Lung (tissue), 11 donors: ENCODE measurements at regions not wholly inside any gene's neighbourhood (a gene's known extent, or its start where the extent isn't known, plus 50 kb on each side); places are given as distances from the start of the nearest gene placed in this dataset.

Experiments
- ATAC-seq: fragments of 200-7000 bp; cut with Tn5 transposase; one replicate; pipeline ENCODE4 v1.9.1; 2020; ENCODE audit warnings: moderate number of reproducible peaks; ENCODE audit not compliant: insufficient read depth, low FRiP score
- DNase-seq, 3 donors: peaks; one replicate each; pipeline ENCODE4 v3.0.0-alpha.2; 2013 to 2017
- H3K27ac ChIP-seq, 2 donors: one replicate each; pipeline ENCODE4 v1.5.1; 2013; ENCODE audit warnings: mild to moderate bottlenecking in 2 of 2, moderate library complexity in 2 of 2, control low read depth in 1 of 2, inconsistent platforms in 1 of 2, low read depth in 1 of 2, low read length in 1 of 2
- H3K27me3 ChIP-seq, 3 donors: one replicate each; pipeline ENCODE4 v1.5.1; 2013; ENCODE audit warnings: low read length in 2 of 3; ENCODE audit not compliant: control insufficient read depth in 3 of 3, insufficient read depth in 3 of 3
- H3K36me3 ChIP-seq, 4 donors: one replicate each; pipeline ENCODE4 v1.5.1; 2013; ENCODE audit warnings: low read length in 4 of 4, mild to moderate bottlenecking in 1 of 4, moderate library complexity in 1 of 4; ENCODE audit not compliant: control insufficient read depth in 4 of 4, insufficient read depth in 4 of 4
- H3K4me1 ChIP-seq, 5 donors: one replicate each; pipeline ENCODE4 v1.5.1; 2013; ENCODE audit warnings: low read length in 5 of 5, mild to moderate bottlenecking in 2 of 5, moderate library complexity in 1 of 5; ENCODE audit not compliant: control insufficient read depth in 5 of 5, insufficient read depth in 5 of 5
- H3K4me3 ChIP-seq: one replicate; pipeline ENCODE4 v1.5.1; 2013; ENCODE audit warnings: mild to moderate bottlenecking, control low read depth, moderate library complexity
- H3K9ac ChIP-seq, 2 donors: one replicate each; pipeline ENCODE4 v1.5.1; 2013; ENCODE audit warnings: low read length in 2 of 2, control low read depth in 1 of 2; ENCODE audit not compliant: insufficient read depth in 1 of 2
- H3K9me3 ChIP-seq, 4 donors: one replicate each; pipeline ENCODE4 v1.5.1; 2013; ENCODE audit warnings: low read length in 3 of 4, mild to moderate bottlenecking in 1 of 4, moderate library complexity in 1 of 4; ENCODE audit not compliant: control insufficient read depth in 4 of 4, insufficient read depth in 3 of 4
- WGBS, 2 donors: extraction: QIAGEN DNeasy Blood & Tissue Kit; methylation state at CpG; one replicate each; pipeline ENCODE4 v1.1.7; 2013; 5-methylcytosine and 5-hydroxymethylcytosine counted together
- TF ChIP-seq, protein P1 (sequence below): IDR thresholded peaks from 2 replicates; pipeline ENCODE4 v1.5.1; 2012; ENCODE audit warnings: mild to moderate bottlenecking; ENCODE audit errors: control extremely low read depth, extremely low read depth
- donor health status: control.
- donor health status: control.
- donor health status: Bipolar disorder and iron deficiency.
- donor health status: healthy.
- donor health status: DM: yes; HTN: yes; CAD: no.

DNA sequence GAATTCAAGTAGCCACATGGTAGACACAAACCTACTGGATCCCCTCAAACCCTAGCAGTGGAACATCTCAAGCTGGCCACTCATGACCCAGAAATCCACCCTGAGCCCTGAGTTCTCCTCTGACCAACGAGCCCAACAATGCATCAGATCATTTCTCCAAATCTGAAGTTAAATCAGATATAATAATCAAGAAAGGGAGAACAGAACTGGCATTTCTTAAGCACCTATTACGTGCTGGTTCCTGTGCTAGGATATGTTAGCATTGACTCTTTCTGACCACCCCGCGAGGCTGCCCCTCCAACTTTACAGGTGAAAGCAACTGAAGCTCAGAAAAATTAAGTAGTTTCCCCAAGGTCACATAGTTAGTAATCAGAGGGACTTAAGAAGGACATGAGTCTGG lies 51.5 kb upstream of the CCDC174 start:
- TF ChIP-seq, protein P1, sequence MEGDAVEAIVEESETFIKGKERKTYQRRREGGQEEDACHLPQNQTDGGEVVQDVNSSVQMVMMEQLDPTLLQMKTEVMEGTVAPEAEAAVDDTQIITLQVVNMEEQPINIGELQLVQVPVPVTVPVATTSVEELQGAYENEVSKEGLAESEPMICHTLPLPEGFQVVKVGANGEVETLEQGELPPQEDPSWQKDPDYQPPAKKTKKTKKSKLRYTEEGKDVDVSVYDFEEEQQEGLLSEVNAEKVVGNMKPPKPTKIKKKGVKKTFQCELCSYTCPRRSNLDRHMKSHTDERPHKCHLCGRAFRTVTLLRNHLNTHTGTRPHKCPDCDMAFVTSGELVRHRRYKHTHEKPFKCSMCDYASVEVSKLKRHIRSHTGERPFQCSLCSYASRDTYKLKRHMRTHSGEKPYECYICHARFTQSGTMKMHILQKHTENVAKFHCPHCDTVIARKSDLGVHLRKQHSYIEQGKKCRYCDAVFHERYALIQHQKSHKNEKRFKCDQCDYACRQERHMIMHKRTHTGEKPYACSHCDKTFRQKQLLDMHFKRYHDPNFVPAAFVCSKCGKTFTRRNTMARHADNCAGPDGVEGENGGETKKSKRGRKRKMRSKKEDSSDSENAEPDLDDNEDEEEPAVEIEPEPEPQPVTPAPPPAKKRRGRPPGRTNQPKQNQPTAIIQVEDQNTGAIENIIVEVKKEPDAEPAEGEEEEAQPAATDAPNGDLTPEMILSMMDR, result no peak
- Histone ChIP-seq H3K9ac (no peak overlapping the region), H3K4me3 (no peak overlapping the region), H3K36me3 (no peaks in the 10 kb centered on the region), H3K27me3 (peaks cover 0 to 39% (median 31%) of the 10 kb centered on the region in 3 donors), H3K4me1 (peaks cover 0 to 8% (median 0%) of the 10 kb centered on the region in 5 donors), H3K27ac (no peak overlapping the region), H3K9me3 (peaks cover 0 to 6% (median 0%) of the 10 kb centered on the region in 4 donors)
- ATAC-seq (no peak), DNase-seq (no peak)
- WGBS, 2 donors, result 74 to 77% methylated on average over 4 of the region's 4 CpGs

DNA sequence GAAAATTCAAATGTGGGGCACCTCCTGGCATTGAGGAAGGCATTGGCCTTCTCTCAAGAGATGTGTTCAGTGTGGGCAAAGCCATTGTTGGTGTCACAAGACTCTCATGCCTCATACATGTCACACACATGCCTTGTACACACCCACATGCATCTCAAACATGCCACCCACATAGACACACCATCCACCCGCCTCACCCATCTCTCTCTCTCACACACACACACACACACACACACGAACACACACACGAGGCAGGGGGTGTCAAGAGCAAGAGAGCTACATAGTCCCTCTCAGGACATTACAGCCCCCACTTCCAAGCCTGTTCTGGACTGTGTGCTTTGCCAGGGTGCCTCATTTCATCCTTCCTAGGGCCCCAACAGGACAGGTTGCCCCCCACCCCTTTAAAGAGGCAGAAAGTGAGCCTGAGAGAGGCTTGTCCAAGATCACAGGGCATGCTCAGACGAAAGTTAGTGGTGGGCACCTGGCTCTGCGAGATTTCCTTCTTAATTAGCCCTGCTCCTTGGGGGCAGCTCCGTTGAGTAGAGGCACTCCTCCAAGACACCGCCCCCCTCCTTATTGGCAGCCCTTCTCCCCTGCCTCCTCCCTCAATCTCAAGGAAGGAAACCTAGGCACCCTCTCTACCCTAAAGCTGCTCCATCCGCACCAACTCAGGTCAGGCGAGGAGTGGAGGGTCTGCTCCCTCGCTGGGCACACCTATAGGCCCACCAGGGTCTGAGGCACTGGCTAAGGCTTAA lies 50.5 kb upstream of the CCDC174 start:
- DNase-seq (no peak), ATAC-seq (no peak)
- H3K27ac ChIP-seq, result no peak overlapping the region
- peaks cover 0 to 8% (median 0%) of the 10 kb centered on the region in 4 donors for H3K9me3 ChIP-seq
- H3K36me3 ChIP-seq, result no peaks in the 10 kb centered on the region
- H3K4me3 ChIP-seq, result no peak overlapping the region
- no peak overlapping the region for H3K9ac ChIP-seq
- WGBS, 2 donors, result 60 to 66% methylated on average over 10 of the region's 10 CpGs
- peaks cover 0 to 39% (median 31%) of the 10 kb centered on the region in 3 donors for H3K27me3 ChIP-seq
- TF ChIP-seq, protein P1, result no peak
- peaks cover 0 to 8% (median 0%) of the 10 kb centered on the region in 5 donors for H3K4me1 ChIP-seq

DNA sequence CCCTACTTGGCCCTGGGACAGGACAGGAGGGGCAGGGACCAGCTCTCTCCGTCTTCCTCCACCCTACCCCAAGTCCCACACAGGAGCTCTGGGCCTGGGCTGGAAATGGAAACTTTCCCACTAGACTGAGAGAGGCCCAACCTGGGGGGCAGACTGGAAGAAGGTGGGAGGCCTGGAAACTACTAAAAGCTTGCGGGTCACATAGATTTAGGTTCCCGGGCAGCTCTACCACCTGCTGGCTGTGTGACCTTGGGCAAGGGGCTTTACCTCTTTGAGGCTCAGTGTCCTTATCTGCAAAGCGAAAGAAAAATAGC lies 49.9 kb upstream of the CCDC174 start:
- peaks cover 0 to 8% (median 0%) of the 10 kb centered on the region in 4 donors for H3K9me3 ChIP-seq
- no peaks in the 10 kb centered on the region for H3K36me3 ChIP-seq
- TF ChIP-seq, protein P1, result no peak
- 34 to 39% methylated on average over 4 of the region's 4 CpGs for WGBS, 2 donors
- no peak overlapping the region for H3K9ac ChIP-seq
- H3K27ac ChIP-seq, result no peak overlapping the region
- ATAC-seq, result no peak
- peaks cover 0 to 8% (median 0%) of the 10 kb centered on the region in 5 donors for H3K4me1 ChIP-seq
- no peak for DNase-seq
- no peak overlapping the region for H3K4me3 ChIP-seq
- H3K27me3 ChIP-seq, result peaks cover 0 to 39% (median 31%) of the 10 kb centered on the region in 3 donors
